Right ventricle myocardium superior (tissue), 1 donor: ENCODE measurements at regions not wholly inside any gene's neighbourhood (a gene's known extent, or its start where the extent isn't known, plus 50 kb on each side); places are given as distances from the start of the nearest gene placed in this dataset.
"Not testable (repeated sequence)": the region's sequence is repeated elsewhere in the genome, so short reads cannot be mapped to it uniquely, and the experiment has no call there.

Experiments
- ATAC-seq: fragments of 200-7000 bp; cut with Tn5 transposase; one replicate; pipeline ENCODE4 v1.9.1; 2020; ENCODE audit warnings: mild to moderate bottlenecking; ENCODE audit not compliant: poor library complexity
- DNase-seq: peaks from one replicate; pipeline ENCODE4 v3.0.0-alpha.2; 2020
- intact Hi-C: fragments of 100-400 bp; cut with DNase I; formaldehyde crosslinking; loops from one replicate; pipeline ENCODE4 v1.11.2; 2022
- donor health status: DM: no; HTN: yes; CAD: no; lungs with severe emphysema.

- DNase-seq (no peak), ATAC-seq (no peak)
- intact Hi-C loops = no loop called here
Measured at GRCh38 chr7:20466543-20467021, 135.9 kb downstream of the ITGB8 start.

GRCh38 chr7:20470082-20470481, 139.4 kb downstream of the ITGB8 start:
- ATAC-seq (no peak), DNase-seq (no peak)
- intact Hi-C loops = no loop called here

GRCh38 chr7:20470726-20471125, 140.0 kb downstream of the ITGB8 start:
- peak; percentile 51 for ATAC-seq
- intact Hi-C loops = no loop called here
- no peak for DNase-seq

GRCh38 chr7:20474249-20474648, 141.2 kb upstream of the ABCB5 start:
- no peak for ATAC-seq
- DNase-seq = no peak
- intact Hi-C loops = no loop called here

GRCh38 chr7:20475756-20476155, 139.7 kb upstream of the ABCB5 start:
- ATAC-seq (no peak), DNase-seq (no peak)
- intact Hi-C loops = no loop called here

GRCh38 chr7:20477067-20477466, 138.4 kb upstream of the ABCB5 start:
- intact Hi-C loops = no loop called here
- DNase-seq = no peak
- no peak for ATAC-seq

GRCh38 chr7:20479706-20480105, 135.8 kb upstream of the ABCB5 start:
- intact Hi-C loops = no loop called here
- ATAC-seq (no peak), DNase-seq (no peak)

GRCh38 chr7:20482071-20482470, 133.4 kb upstream of the ABCB5 start:
- intact Hi-C loops = no loop called here
- DNase-seq = no peak
- no peak for ATAC-seq

- DNase-seq = no peak
- ATAC-seq = no peak
- intact Hi-C loops = no loop called here
Measured at GRCh38 chr7:20484356-20484755, 131.1 kb upstream of the ABCB5 start.

- DNase-seq = no peak
- ATAC-seq = no peak
- intact Hi-C loops = no loop called here
Measured at GRCh38 chr7:20488850-20489249, 126.6 kb upstream of the ABCB5 start.

- no peak for ATAC-seq
- DNase-seq = no peak
- intact Hi-C loops = no loop called here
Measured at GRCh38 chr7:20491284-20491683, 124.2 kb upstream of the ABCB5 start.

- ATAC-seq (no peak), DNase-seq (no peak)
- intact Hi-C loops = no loop called here
Measured at GRCh38 chr7:20494566-20494965, 120.9 kb upstream of the ABCB5 start.

GRCh38 chr7:20501473-20501872, 114.0 kb upstream of the ABCB5 start:
- DNase-seq, intact Hi-C loops: not testable (repeated sequence)

GRCh38 chr7:20503278-20503950, 112.1 kb upstream of the ABCB5 start:
- DNase-seq = no peak
- intact Hi-C loops = no loop called here
- ATAC-seq = no peak

More at GRCh38 chr7:20501473-20501872, 114.0 kb upstream of the ABCB5 start:
- ATAC-seq = not testable (repeated sequence)

GRCh38 chr7:20504060-20504459, 111.4 kb upstream of the ABCB5 start:
- intact Hi-C loops = no loop called here
- DNase-seq (no peak), ATAC-seq (no peak)

GRCh38 chr7:20506175-20506574, 109.3 kb upstream of the ABCB5 start:
- no peak for DNase-seq

GRCh38 chr7:20507157-20507556, 108.3 kb upstream of the ABCB5 start:
- intact Hi-C loops = no loop called here
- no peak for ATAC-seq

More at GRCh38 chr7:20506175-20506574, 109.3 kb upstream of the ABCB5 start:
- intact Hi-C loops = no loop called here
- no peak for ATAC-seq

GRCh38 chr7:20508109-20508508, 107.4 kb upstream of the ABCB5 start:
- intact Hi-C loops = no loop called here
- DNase-seq = no peak
- ATAC-seq = peak; percentile 45

More at GRCh38 chr7:20507157-20507556, 108.3 kb upstream of the ABCB5 start:
- DNase-seq = no peak

- intact Hi-C loops = no loop called here
- ATAC-seq = no peak
- DNase-seq = no peak
Measured at GRCh38 chr7:20509892-20510572, 105.4 kb upstream of the ABCB5 start.

GRCh38 chr7:20510573-20510900, 104.9 kb upstream of the ABCB5 start:
- DNase-seq (no peak), ATAC-seq (no peak)
- intact Hi-C loops = no loop called here
